ENCODE measurements at regions not wholly inside any gene's neighbourhood (a gene's known extent, or its start where the extent isn't known, plus 50 kb on each side); places are given as distances from the start of the nearest gene placed in this dataset.

GRCh38 chr2:16565481-16565880 is 100.2 kb downstream of the CYRIA start:
- H3K9me3 ChIP-seq = no peaks in the 10 kb centered on the region
- intact Hi-C loops (cut with DNase I) = no loop called here
- DNase-seq = no peak
- H3K36me3 ChIP-seq = peaks cover 0 to 20% (median 0%) of the 10 kb centered on the region in 3 donors
- H3K27ac ChIP-seq = no peak overlapping the region
- 82 to 90% methylated on average over 5 to 6 of the region's 8 CpGs for WGBS, 2 donors
- no peaks in the 10 kb centered on the region for H3K27me3 ChIP-seq
- no peak overlapping the region for H3K4me3 ChIP-seq
- no peak for TF ChIP-seq CTCF (IDR thresholded peaks at IDR 0.05)
- no peaks in the 10 kb centered on the region for H3K4me1 ChIP-seq

- DNase-seq = no peak
- no peaks in the 10 kb centered on the region for H3K4me1 ChIP-seq
- H3K4me3 ChIP-seq = no peak overlapping the region
- no peaks in the 10 kb centered on the region for H3K9me3 ChIP-seq
- intact Hi-C loops (cut with DNase I) = no loop called here
- TF ChIP-seq POLR2A (IDR thresholded peaks at IDR 0.05) = no peak
- TF ChIP-seq CTCF (IDR thresholded peaks at IDR 0.05) = no peak
- no peaks in the 10 kb centered on the region for H3K27me3 ChIP-seq
- H3K36me3 ChIP-seq = peaks cover 0 to 49% (median 6%) of the 10 kb centered on the region in 3 donors
- H3K27ac ChIP-seq = no peak overlapping the region
- WGBS, 2 donors = 88 to 100% methylated on average over 3 of the region's 3 CpGs
Observed at GRCh38 chr2:16561676-16562075, 104.0 kb downstream of the CYRIA start.

GRCh38 chr2:16561251-16561650 is 104.4 kb downstream of the CYRIA start:
- no peak overlapping the region for H3K4me3 ChIP-seq
- WGBS, 2 donors = 75 to 84% methylated on average over 6 of the region's 6 CpGs
- TF ChIP-seq POLR2A (IDR thresholded peaks at IDR 0.05) (no peak), CTCF (IDR thresholded peaks at IDR 0.05) (no peak)

GRCh38 chr2:16559278-16560067 is 106.2 kb downstream of the CYRIA start:
- Histone ChIP-seq H3K27me3 (no peaks in the 10 kb centered on the region), H3K36me3 (peaks cover 0 to 61% (median 6%) of the 10 kb centered on the region in 3 donors), H3K4me3 (no peak overlapping the region), H3K9me3 (no peaks in the 10 kb centered on the region), H3K4me1 (no peaks in the 10 kb centered on the region), H3K27ac (no peak overlapping the region)
- 85 to 90% methylated on average over 7 of the region's 7 CpGs for WGBS, 2 donors
- intact Hi-C loops (cut with DNase I) = no loop called here
- no peak for TF ChIP-seq CTCF (IDR thresholded peaks at IDR 0.05)
- TF ChIP-seq POLR2A (IDR thresholded peaks at IDR 0.05) = no peak
- DNase-seq = no peak

More at GRCh38 chr2:16561251-16561650, 104.4 kb downstream of the CYRIA start:
- DNase-seq = no peak
- intact Hi-C loops (cut with DNase I) = no loop called here
- Histone ChIP-seq H3K27me3 (no peaks in the 10 kb centered on the region), H3K9me3 (no peaks in the 10 kb centered on the region), H3K27ac (no peak overlapping the region), H3K4me1 (no peaks in the 10 kb centered on the region), H3K36me3 (peaks cover 0 to 52% (median 6%) of the 10 kb centered on the region in 3 donors)

- H3K4me1 ChIP-seq = no peaks in the 10 kb centered on the region
- no peak for TF ChIP-seq CTCF (IDR thresholded peaks at IDR 0.05)
- TF ChIP-seq POLR2A (IDR thresholded peaks at IDR 0.05) = no peak
- intact Hi-C loops (cut with DNase I) = loop anchor here (5.0 kb wide), 1 partner anchor 53 kb away; no protein-coding TSS in a partner anchor
- H3K9me3 ChIP-seq = no peaks in the 10 kb centered on the region
- H3K36me3 ChIP-seq = peaks cover 0 to 41% (median 6%) of the 10 kb centered on the region in 3 donors
- H3K27me3 ChIP-seq = no peaks in the 10 kb centered on the region
- H3K4me3 ChIP-seq = no peak overlapping the region
- H3K27ac ChIP-seq = no peak overlapping the region
- no peak for DNase-seq
Observed at GRCh38 chr2:16554060-16554583, 111.5 kb downstream of the CYRIA start.
